Endothelial cell (in vitro differentiated cells): ENCODE measurements at regions not wholly inside any gene's neighbourhood (a gene's known extent, or its start where the extent isn't known, plus 50 kb on each side); places are given as distances from the start of the nearest gene placed in this dataset.
"Not testable (repeated sequence)": the region's sequence is repeated elsewhere in the genome, so short reads cannot be mapped to it uniquely, and the experiment has no call there.

Source experiments
- DNase-seq: peaks from one replicate; pipeline ENCODE4 v3.0.0; 2021; ENCODE audit warnings: low spot score
- H3K27ac Mint-ChIP-seq: one replicate; pipeline ENCODE4 v1.8.0; 2021; ENCODE audit warnings: mixed read lengths, inconsistent platforms; ENCODE audit not compliant: unreplicated experiment
- H3K27me3 Mint-ChIP-seq: one replicate; pipeline ENCODE4 v1.8.0; 2021; ENCODE audit warnings: mild to moderate bottlenecking, moderate library complexity, mixed read lengths, inconsistent platforms; ENCODE audit not compliant: unreplicated experiment
- H3K36me3 Mint-ChIP-seq: one replicate; pipeline ENCODE4 v1.8.0; 2021; ENCODE audit warnings: mild to moderate bottlenecking, low read depth, mixed read lengths, inconsistent platforms; ENCODE audit not compliant: unreplicated experiment
- H3K4me1 Mint-ChIP-seq: one replicate; pipeline ENCODE4 v1.8.0; 2021; ENCODE audit warnings: mild to moderate bottlenecking, mixed read lengths, inconsistent platforms; ENCODE audit not compliant: unreplicated experiment
- H3K4me3 Mint-ChIP-seq: one replicate; pipeline ENCODE4 v1.8.0; 2021; ENCODE audit warnings: mild to moderate bottlenecking, mixed read lengths, inconsistent platforms; ENCODE audit not compliant: unreplicated experiment
- H3K9me3 Mint-ChIP-seq: one replicate; pipeline ENCODE4 v1.8.0; 2021; ENCODE audit warnings: mixed read lengths, inconsistent platforms; ENCODE audit not compliant: unreplicated experiment
- TF ChIP-seq, protein P1 (sequence below): fragments of 200-600 bp; sonication (generic); IDR thresholded peaks from one replicate; pipeline ENCODE4 v1.5.0; 2021; ENCODE audit warnings: antibody characterized with exemption; ENCODE audit not compliant: unreplicated experiment

DNA sequence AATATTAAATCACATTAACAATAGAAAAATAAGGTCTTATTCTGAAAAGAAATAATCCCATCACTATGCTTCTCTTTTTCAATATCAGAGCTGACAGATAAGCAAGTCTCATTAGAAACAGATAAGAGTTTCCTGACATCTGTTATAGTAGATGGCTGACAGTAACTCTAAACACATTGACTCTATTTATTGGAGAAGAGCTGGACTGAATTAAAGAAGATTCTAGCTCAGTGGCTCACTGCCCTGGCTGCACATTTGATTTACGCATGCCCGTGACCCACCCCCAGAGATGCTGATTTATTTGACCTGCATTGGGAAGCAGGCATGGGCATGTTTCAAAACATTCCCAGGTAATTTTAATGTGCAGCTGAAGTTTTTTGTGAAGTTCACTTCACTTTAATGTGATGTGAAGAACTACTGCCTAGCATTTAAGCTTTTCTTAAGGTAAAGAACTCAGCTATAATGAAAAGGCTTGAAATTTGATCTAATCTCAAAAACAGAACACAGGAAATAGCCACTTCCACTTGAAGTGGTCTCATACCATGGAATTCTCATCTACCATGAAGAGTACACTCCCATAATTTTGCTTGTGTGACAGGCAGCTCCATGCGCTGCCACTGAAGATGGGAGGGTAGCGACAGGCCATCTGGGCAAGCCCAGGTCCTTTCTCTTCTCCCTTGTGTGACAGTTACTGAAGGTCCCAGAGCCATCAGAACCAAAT, 162.3 kb downstream of the TPBG start:
- H3K27ac Mint-ChIP-seq: no peak overlapping the region
- peaks cover 12% of the 10 kb centered on the region for H3K4me1 Mint-ChIP-seq
- H3K4me3 Mint-ChIP-seq: no peak overlapping the region
- H3K36me3 Mint-ChIP-seq: no peaks in the 10 kb centered on the region
- TF ChIP-seq, protein P1, sequence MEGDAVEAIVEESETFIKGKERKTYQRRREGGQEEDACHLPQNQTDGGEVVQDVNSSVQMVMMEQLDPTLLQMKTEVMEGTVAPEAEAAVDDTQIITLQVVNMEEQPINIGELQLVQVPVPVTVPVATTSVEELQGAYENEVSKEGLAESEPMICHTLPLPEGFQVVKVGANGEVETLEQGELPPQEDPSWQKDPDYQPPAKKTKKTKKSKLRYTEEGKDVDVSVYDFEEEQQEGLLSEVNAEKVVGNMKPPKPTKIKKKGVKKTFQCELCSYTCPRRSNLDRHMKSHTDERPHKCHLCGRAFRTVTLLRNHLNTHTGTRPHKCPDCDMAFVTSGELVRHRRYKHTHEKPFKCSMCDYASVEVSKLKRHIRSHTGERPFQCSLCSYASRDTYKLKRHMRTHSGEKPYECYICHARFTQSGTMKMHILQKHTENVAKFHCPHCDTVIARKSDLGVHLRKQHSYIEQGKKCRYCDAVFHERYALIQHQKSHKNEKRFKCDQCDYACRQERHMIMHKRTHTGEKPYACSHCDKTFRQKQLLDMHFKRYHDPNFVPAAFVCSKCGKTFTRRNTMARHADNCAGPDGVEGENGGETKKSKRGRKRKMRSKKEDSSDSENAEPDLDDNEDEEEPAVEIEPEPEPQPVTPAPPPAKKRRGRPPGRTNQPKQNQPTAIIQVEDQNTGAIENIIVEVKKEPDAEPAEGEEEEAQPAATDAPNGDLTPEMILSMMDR: no peak
- no peaks in the 10 kb centered on the region for H3K9me3 Mint-ChIP-seq
- no peak for DNase-seq
- H3K27me3 Mint-ChIP-seq: peaks cover 4% of the 10 kb centered on the region

DNA sequence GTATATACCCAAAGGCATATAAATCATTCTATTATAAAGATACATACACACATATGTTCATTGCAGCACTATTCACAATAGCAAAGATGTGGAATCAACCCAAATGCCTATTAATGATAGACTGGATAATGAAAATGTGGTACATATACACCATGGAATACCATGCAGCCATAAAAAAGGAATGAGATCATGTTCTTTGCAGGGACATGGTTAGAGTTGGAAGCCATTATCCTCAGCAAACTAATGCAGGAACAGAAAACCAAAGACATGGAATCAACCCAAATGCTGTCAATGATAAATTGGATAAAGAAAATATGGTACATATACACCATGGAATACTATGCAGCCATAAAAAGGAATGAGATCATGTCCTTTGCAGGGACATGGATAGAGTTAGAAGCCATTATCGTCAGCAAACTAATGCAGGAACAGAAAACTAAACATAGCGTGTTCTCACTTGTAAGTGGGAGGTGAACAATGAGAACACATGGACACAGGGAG, 166.4 kb downstream of the TPBG start:
- H3K9me3 Mint-ChIP-seq, H3K36me3 Mint-ChIP-seq, H3K27ac Mint-ChIP-seq, DNase-seq, H3K4me3 Mint-ChIP-seq, H3K4me1 Mint-ChIP-seq, H3K27me3 Mint-ChIP-seq: not testable (repeated sequence)

DNA sequence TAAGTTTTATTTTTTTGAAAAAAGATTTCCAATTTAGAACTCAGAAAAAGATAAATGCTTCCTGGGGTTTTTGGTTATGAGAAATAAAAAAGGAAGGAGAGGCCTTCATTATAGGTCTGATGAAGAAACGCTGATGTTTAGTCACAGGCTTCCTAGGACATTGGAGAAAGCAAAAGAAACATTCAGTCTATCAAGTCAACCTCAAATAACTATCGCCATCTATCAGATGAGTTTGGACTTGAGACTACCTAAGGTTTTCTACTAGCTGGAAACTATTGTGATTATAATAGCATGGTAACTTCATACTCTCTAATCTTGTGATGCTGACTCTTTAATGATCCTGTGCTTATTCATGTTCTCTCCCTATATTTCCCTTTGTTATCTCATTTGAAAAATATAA, 171.3 kb downstream of the TPBG start:
- H3K9me3 Mint-ChIP-seq: no peaks in the 10 kb centered on the region
- TF ChIP-seq, protein P1: no peak
- no peak overlapping the region for H3K27ac Mint-ChIP-seq
- DNase-seq: no peak
- no peaks in the 10 kb centered on the region for H3K36me3 Mint-ChIP-seq
- H3K4me1 Mint-ChIP-seq: no peaks in the 10 kb centered on the region
- H3K27me3 Mint-ChIP-seq: no peaks in the 10 kb centered on the region
- H3K4me3 Mint-ChIP-seq: no peak overlapping the region

DNA sequence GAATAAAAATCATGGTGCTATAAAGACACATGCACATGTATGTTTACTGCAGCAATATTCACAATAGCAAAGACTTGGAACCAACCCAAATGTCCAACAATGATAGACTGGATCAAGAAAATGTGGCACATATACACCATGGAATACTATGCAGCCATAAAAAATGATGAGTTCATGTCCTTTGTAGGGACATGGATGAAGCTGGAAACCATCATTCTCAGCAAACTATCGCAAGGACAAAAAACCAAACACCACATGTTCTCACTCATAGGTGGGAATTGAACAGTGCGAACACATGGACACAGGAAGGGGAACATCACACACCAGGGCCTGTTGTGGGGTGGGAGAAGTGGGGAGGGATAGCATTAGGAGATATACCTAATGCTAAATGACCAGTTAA, 185.9 kb downstream of the TPBG start:
- H3K27ac Mint-ChIP-seq, DNase-seq, H3K4me1 Mint-ChIP-seq, H3K4me3 Mint-ChIP-seq, H3K27me3 Mint-ChIP-seq, H3K9me3 Mint-ChIP-seq, H3K36me3 Mint-ChIP-seq: not testable (repeated sequence)

- not testable (repeated sequence) for H3K4me1 Mint-ChIP-seq, H3K4me3 Mint-ChIP-seq, DNase-seq, H3K27ac Mint-ChIP-seq, H3K36me3 Mint-ChIP-seq, H3K27me3 Mint-ChIP-seq, H3K9me3 Mint-ChIP-seq
Measured at GRCh38 chr6:82551311-82551710, 187.7 kb downstream of the TPBG start.

DNA sequence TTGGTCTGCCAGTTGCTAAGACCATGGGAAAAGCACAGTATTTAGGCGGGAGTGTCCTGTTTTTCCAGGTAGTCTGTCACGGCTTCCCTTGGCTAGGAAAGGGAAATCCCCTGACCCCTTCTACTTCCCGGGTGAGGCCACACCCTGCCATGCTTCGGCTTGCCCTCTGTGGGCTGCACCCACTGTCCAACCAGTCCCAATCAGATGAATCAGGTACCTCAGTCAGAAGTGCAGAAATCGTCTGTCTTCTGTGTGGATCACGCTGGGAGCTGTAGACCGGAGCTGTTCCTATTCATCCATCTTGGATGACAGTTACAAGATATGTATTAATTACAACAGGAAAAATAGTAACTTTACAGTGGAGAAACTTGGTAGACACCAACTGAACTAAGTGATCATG, 188.2 kb downstream of the TPBG start:
- peaks cover 2% of the 10 kb centered on the region for H3K4me1 Mint-ChIP-seq
- no peak overlapping the region for H3K4me3 Mint-ChIP-seq
- no peaks in the 10 kb centered on the region for H3K9me3 Mint-ChIP-seq
- no peaks in the 10 kb centered on the region for H3K27me3 Mint-ChIP-seq
- H3K36me3 Mint-ChIP-seq: no peaks in the 10 kb centered on the region
- no peak overlapping the region for H3K27ac Mint-ChIP-seq
- no peak for DNase-seq
- TF ChIP-seq, protein P1: no peak
